Esophagus muscularis mucosa (tissue), 4 donors: ENCODE measurements at regions not wholly inside any gene's neighbourhood (a gene's known extent, or its start where the extent isn't known, plus 50 kb on each side); places are given as distances from the start of the nearest gene placed in this dataset.

Source experiments
- DNase-seq: peaks from one replicate; pipeline ENCODE4 v3.0.0-alpha.2; 2017; ENCODE audit errors: extremely low spot score
- H3K27ac ChIP-seq, 4 donors: fragments of 200-600 bp; sonication (generic); replicated peaks in 1 of 4; 1 replicate in 3 of 4; 2 replicates in 1 of 4; pipeline ENCODE4 v1.5.1; 2016 to 2019; ENCODE audit warnings: mild to moderate bottlenecking in 1 of 4
- H3K27me3 ChIP-seq, 4 donors: fragments of 200-600 bp; sonication (generic); one replicate each; pipeline versions ENCODE4 v1.5.1 to v1.6.0; 2016 to 2019
- H3K36me3 ChIP-seq, 4 donors: fragments of 200-600 bp; sonication (generic); one replicate each; pipeline ENCODE4 v1.5.1; 2016 to 2019
- H3K4me1 ChIP-seq, 4 donors: fragments of 200-600 bp; sonication (generic); one replicate each; pipeline ENCODE4 v1.5.1; 2016 to 2019
- H3K4me3 ChIP-seq, 4 donors: fragments of 200-600 bp; sonication (generic); 1 replicate in 2 of 4; 2 replicates in 2 of 4; pipeline ENCODE4 v1.5.1; 2016 to 2019; ENCODE audit warnings: mild to moderate bottlenecking in 4 of 4, moderate library complexity in 1 of 4
- H3K9me3 ChIP-seq, 4 donors: fragments of 200-600 bp; sonication (generic); 1 replicate in 3 of 4; 2 replicates in 1 of 4; pipeline ENCODE4 v1.5.1; 2016 to 2019
- CTCF ChIP-seq, 3 experiments: fragments of 200-600 bp in 2 of 3; fragments of 450-650 bp in 1 of 3; sonication (generic) in 2 of 3; IDR thresholded peaks; one replicate each; pipeline ENCODE4 v1.5.1; 2017 to 2019; ENCODE audit warnings: antibody characterized with exemption in 3 of 3, mild to moderate bottlenecking in 2 of 3, moderate library complexity in 1 of 3
- EP300 ChIP-seq: sonication (generic); formaldehyde crosslinking; IDR thresholded peaks from one replicate; pipeline ENCODE4 v1.6.1; 2017; ENCODE audit warnings: antibody characterized with exemption
- POLR2A ChIP-seq: fragments of 450-650 bp; IDR thresholded peaks from one replicate; pipeline ENCODE4 v1.6.1; 2017; ENCODE audit warnings: antibody characterized with exemption, moderate library complexity, mild to moderate bottlenecking, low read depth
- POLR2AphosphoS5 ChIP-seq, 2 donors: sonication (generic); formaldehyde crosslinking; IDR thresholded peaks; one replicate each; pipeline ENCODE4 v1.6.1; 2017; ENCODE audit warnings: antibody characterized with exemption in 2 of 2
- WGBS: methylation state at CpG from one replicate; pipeline ENCODE4 v1.1.5; 2018; 5-methylcytosine and 5-hydroxymethylcytosine counted together
- intact Hi-C: fragments of 100-400 bp; cut with DNase I; formaldehyde crosslinking; loops from one replicate; pipeline ENCODE4 v1.15.1; 2023

GRCh38 chr5:24786108-24786507 lies 141.3 kb upstream of the CDH10 start:
- H3K27me3 ChIP-seq = no peaks in the 10 kb centered on the region
- WGBS = 73% methylated on average over 4 of the region's 4 CpGs
- H3K27ac ChIP-seq = no peak overlapping the region
- no peaks in the 10 kb centered on the region for H3K9me3 ChIP-seq
- H3K36me3 ChIP-seq = no peaks in the 10 kb centered on the region
- no peak for DNase-seq
- intact Hi-C loops = no loop called here
- no peak for TF ChIP-seq EP300
- TF ChIP-seq CTCF (IDR thresholded peaks at IDR 0.05) = no peak
- TF ChIP-seq POLR2A = no peak
- no peak for TF ChIP-seq POLR2AphosphoS5 (IDR thresholded peaks at IDR 0.05)
- H3K4me3 ChIP-seq = no peak overlapping the region
- H3K4me1 ChIP-seq = no peaks in the 10 kb centered on the region

GRCh38 chr5:24783596-24783995 lies 138.8 kb upstream of the CDH10 start:
- no peaks in the 10 kb centered on the region for H3K4me1 ChIP-seq
- H3K36me3 ChIP-seq = no peaks in the 10 kb centered on the region
- no peak overlapping the region for H3K27ac ChIP-seq
- no peak overlapping the region for H3K4me3 ChIP-seq
- no peaks in the 10 kb centered on the region for H3K9me3 ChIP-seq
- intact Hi-C loops = no loop called here
- no peaks in the 10 kb centered on the region for H3K27me3 ChIP-seq
- TF ChIP-seq EP300 (no peak), CTCF (IDR thresholded peaks at IDR 0.05) (no peak), POLR2AphosphoS5 (IDR thresholded peaks at IDR 0.05) (no peak)
- DNase-seq = no peak

DNA sequence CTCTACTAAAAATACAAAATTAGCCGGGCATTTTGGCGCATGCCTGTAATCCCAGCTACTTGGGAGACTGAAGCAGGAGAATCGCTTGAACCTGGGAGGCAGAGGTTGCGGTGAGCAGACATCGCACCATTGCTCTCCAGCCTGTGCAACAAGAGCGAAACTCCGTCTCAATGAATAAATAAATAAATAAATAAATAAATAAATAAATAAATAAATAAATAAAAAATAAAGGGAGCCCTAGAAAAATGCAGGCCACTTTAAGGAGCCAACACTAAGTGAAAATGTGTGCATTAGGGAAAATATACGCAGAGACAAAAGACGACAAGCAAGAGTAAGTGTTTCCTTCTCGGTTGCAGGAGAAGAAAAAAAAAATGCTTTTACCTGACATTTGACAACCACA lies 132.6 kb upstream of the CDH10 start:
- WGBS = 91% methylated on average over 10 of the region's 10 CpGs
- no peak overlapping the region for H3K4me3 ChIP-seq
- intact Hi-C loops = no loop called here
- H3K9me3 ChIP-seq = no peaks in the 10 kb centered on the region
- TF ChIP-seq CTCF (IDR thresholded peaks at IDR 0.05) = no peak
- TF ChIP-seq POLR2A = no peak
- no peak for TF ChIP-seq EP300
- no peak for TF ChIP-seq POLR2AphosphoS5 (IDR thresholded peaks at IDR 0.05)
- no peaks in the 10 kb centered on the region for H3K4me1 ChIP-seq
- no peak overlapping the region for H3K27ac ChIP-seq
- no peak for DNase-seq
- no peaks in the 10 kb centered on the region for H3K36me3 ChIP-seq
- no peaks in the 10 kb centered on the region for H3K27me3 ChIP-seq

DNA sequence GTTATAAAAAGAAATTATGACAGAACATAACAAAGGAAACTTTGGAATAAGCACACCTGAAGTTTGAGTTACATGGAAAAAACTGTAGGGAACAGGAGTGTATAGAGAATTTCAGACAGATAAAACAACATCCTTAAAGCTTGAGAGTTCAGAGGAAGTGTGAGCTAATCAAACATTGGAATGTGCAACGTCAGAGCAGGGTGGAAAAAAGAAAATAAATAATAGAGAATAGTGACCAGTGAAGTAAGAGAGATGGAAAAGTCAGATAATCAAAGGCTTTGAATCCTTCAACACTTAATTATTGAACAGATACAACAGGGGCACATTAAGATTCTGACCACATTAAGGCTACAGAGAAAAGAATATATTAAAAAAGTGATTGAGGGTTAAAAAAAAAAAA lies 128.5 kb upstream of the CDH10 start:
- WGBS = 5% methylated on average over 1 of the region's 1 CpG
- intact Hi-C loops = no loop called here
- DNase-seq = no peak
- Histone ChIP-seq H3K36me3 (no peaks in the 10 kb centered on the region), H3K9me3 (no peaks in the 10 kb centered on the region), H3K4me3 (no peak overlapping the region), H3K4me1 (no peaks in the 10 kb centered on the region), H3K27ac (no peak overlapping the region), H3K27me3 (no peaks in the 10 kb centered on the region)
- TF ChIP-seq POLR2A (no peak), CTCF (IDR thresholded peaks at IDR 0.05) (no peak), POLR2AphosphoS5 (IDR thresholded peaks at IDR 0.05) (no peak), EP300 (no peak)

- Histone ChIP-seq H3K36me3 (no peaks in the 10 kb centered on the region), H3K27me3 (no peaks in the 10 kb centered on the region), H3K9me3 (peaks cover 0 to 10% (median 2%) of the 10 kb centered on the region in 4 donors), H3K4me3 (no peak overlapping the region), H3K27ac (no peak overlapping the region), H3K4me1 (no peaks in the 10 kb centered on the region)
- TF ChIP-seq CTCF (IDR thresholded peaks at IDR 0.05) = no peak
- no peak for TF ChIP-seq POLR2A
- no peak for TF ChIP-seq POLR2AphosphoS5 (IDR thresholded peaks at IDR 0.05)
- TF ChIP-seq EP300 = no peak
- DNase-seq = no peak
- intact Hi-C loops = no loop called here
These were observed 122.3 kb upstream of the CDH10 start for GRCh38 chr5:24767086-24767485.
